Neuronal stem cell (in vitro differentiated cells): ENCODE measurements at regions not wholly inside any gene's neighbourhood (a gene's known extent, or its start where the extent isn't known, plus 50 kb on each side); places are given as distances from the start of the nearest gene placed in this dataset.

Source experiments
- DNase-seq: peaks from one replicate; pipeline ENCODE4 v3.0.0-alpha.2; 2013; ENCODE audit warnings: low spot score
- H2AFZ ChIP-seq: one replicate; pipeline ENCODE4 v1.6.1; 2013; ENCODE audit warnings: mild to moderate bottlenecking, low read length, inconsistent platforms
- H2AK5ac ChIP-seq: 2 replicates; pipeline ENCODE4 v1.6.1; 2013; ENCODE audit warnings: low read depth, mild to moderate bottlenecking, inconsistent platforms, low read length, moderate library complexity, mixed read lengths
- H2BK120ac ChIP-seq: 2 replicates; pipeline ENCODE4 v1.6.1; 2013; ENCODE audit warnings: low read depth, mild to moderate bottlenecking, inconsistent platforms, low read length, moderate library complexity, mixed read lengths
- H2BK12ac ChIP-seq: one replicate; pipeline ENCODE4 v1.6.1; 2013; ENCODE audit warnings: low read length, inconsistent platforms
- H2BK15ac ChIP-seq: 2 replicates; pipeline ENCODE4 v1.6.1; 2013; ENCODE audit warnings: mild to moderate bottlenecking, low read length, inconsistent platforms, mixed read lengths
- H2BK5ac ChIP-seq: one replicate; pipeline ENCODE4 v1.6.1; 2013; ENCODE audit warnings: inconsistent platforms, mild to moderate bottlenecking, low read length, moderate library complexity
- H3K14ac ChIP-seq: one replicate; pipeline ENCODE4 v1.6.1; 2013; ENCODE audit warnings: low read length, inconsistent platforms
- H3K18ac ChIP-seq: 2 replicates; pipeline ENCODE4 v1.6.1; 2013; ENCODE audit warnings: low read length, inconsistent platforms
- H3K23ac ChIP-seq: 2 replicates; pipeline ENCODE4 v1.6.1; 2013; ENCODE audit warnings: low read depth, mild to moderate bottlenecking, mixed read lengths, low read length, inconsistent platforms; ENCODE audit not compliant: poor library complexity
- H3K27ac ChIP-seq: replicated peaks from 3 replicates; pipeline ENCODE4 v1.5.1; 2013; ENCODE audit warnings: low read length, inconsistent platforms
- H3K27me3 ChIP-seq, 3 experiments: 2 replicates each; pipeline ENCODE4 v1.6.1; 2013; ENCODE audit warnings: low read length in 3 of 3, mild to moderate bottlenecking in 2 of 3, inconsistent platforms in 1 of 3, low read depth in 1 of 3, mixed read lengths in 1 of 3, moderate library complexity in 1 of 3; ENCODE audit not compliant: control insufficient read depth in 3 of 3, insufficient read depth in 3 of 3
- H3K36me3 ChIP-seq, 2 donors: replicated peaks in 1 of 2; 2 replicates each; pipeline ENCODE4 v1.6.1; 2013; ENCODE audit warnings: low read length in 2 of 2; ENCODE audit not compliant: control insufficient read depth in 2 of 2, insufficient read depth in 2 of 2
- H3K4ac ChIP-seq: 2 replicates; pipeline ENCODE4 v1.6.1; 2013; ENCODE audit warnings: inconsistent platforms, mild to moderate bottlenecking, low read length, moderate library complexity
- H3K4me1 ChIP-seq, 2 donors: 1 replicate in 1 of 2; 2 replicates in 1 of 2; pipeline ENCODE4 v1.6.1; 2013; ENCODE audit warnings: low read length in 2 of 2, low read depth in 1 of 2; ENCODE audit not compliant: control insufficient read depth in 2 of 2, insufficient read depth in 1 of 2
- H3K4me2 ChIP-seq: one replicate; pipeline ENCODE4 v1.6.1; 2013; ENCODE audit warnings: mild to moderate bottlenecking, low read length, inconsistent platforms; ENCODE audit not compliant: insufficient read depth, poor library complexity, severe bottlenecking
- H3K4me3 ChIP-seq, 2 donors: 2 replicates each; pipeline ENCODE4 v1.5.1; 2013; ENCODE audit warnings: low read length in 2 of 2, mild to moderate bottlenecking in 2 of 2, inconsistent platforms in 1 of 2, moderate library complexity in 1 of 2
- H3K79me1 ChIP-seq: one replicate; pipeline ENCODE4 v1.6.1; 2013; ENCODE audit warnings: low read depth, mild to moderate bottlenecking, inconsistent platforms, low read length, moderate library complexity
- H3K9ac ChIP-seq: one replicate; pipeline ENCODE4 v1.6.1; 2013; ENCODE audit warnings: mild to moderate bottlenecking, low read depth, low read length, inconsistent platforms; ENCODE audit not compliant: poor library complexity
- H3K9me3 ChIP-seq, 2 donors: replicated peaks in 1 of 2; 2 replicates each; pipeline versions ENCODE3 to v1.6.1; 2013; ENCODE audit warnings: low read length in 2 of 2, mild to moderate bottlenecking in 2 of 2, inconsistent platforms in 1 of 2, low read depth in 1 of 2, mixed read lengths in 1 of 2, moderate library complexity in 1 of 2; ENCODE audit not compliant: control insufficient read depth in 2 of 2, insufficient read depth in 1 of 2
- H4K8ac ChIP-seq: one replicate; pipeline ENCODE4 v1.6.1; 2013; ENCODE audit warnings: low read depth, mild to moderate bottlenecking, inconsistent platforms, low read length, moderate library complexity
- H4K91ac ChIP-seq: one replicate; pipeline ENCODE4 v1.6.1; 2013; ENCODE audit warnings: low read length, low read depth, mild to moderate bottlenecking, inconsistent platforms; ENCODE audit not compliant: poor library complexity
- WGBS, 2 donors: extraction: QIAGEN DNeasy Blood & Tissue Kit; methylation state at CpG; one replicate each; pipeline ENCODE4 v1.1.7; 2013; ENCODE audit warnings: missing lambda C conversion rate in 2 of 2, mixed read lengths in 1 of 2; ENCODE audit not compliant: insufficient read length in 2 of 2, insufficient replicate concordance in 1 of 2; ENCODE audit errors: extremely low coverage in 2 of 2; 5-methylcytosine and 5-hydroxymethylcytosine counted together

- Histone ChIP-seq H2BK120ac (no peak overlapping the region), H3K79me1 (no peaks in the 10 kb centered on the region), H3K4ac (no peak overlapping the region), H3K14ac (no peak overlapping the region), H3K27ac (no peak overlapping the region), H2BK5ac (no peak overlapping the region), H3K18ac (no peak overlapping the region), H3K27me3 (no peaks in the 10 kb centered on the region), H4K8ac (no peak overlapping the region), H3K36me3 (no peaks in the 10 kb centered on the region), H3K4me1 (peaks cover under 1 to 9% of the 10 kb centered on the region in 2 donors), H3K9ac (no peak overlapping the region), H3K23ac (no peak overlapping the region), H2AK5ac (no peak overlapping the region), H4K91ac (no peak overlapping the region), H2BK12ac (peak overlapping the region; percentile 49), H3K4me2 (no peak overlapping the region), H3K9me3 (no peaks in the 10 kb centered on the region), H3K4me3 (no peak overlapping the region), H2BK15ac (no peak overlapping the region), H2AFZ (no peak overlapping the region)
- WGBS, 2 donors: no CpG with 5 or more reads among the region's 3 CpGs
- no peak for DNase-seq
These were observed 211.8 kb upstream of the CITED2 start for GRCh38 chr6:139586273-139586672.

GRCh38 chr6:139584599-139584998 is 210.2 kb upstream of the CITED2 start:
- Histone ChIP-seq H2AFZ (no peak overlapping the region), H2AK5ac (no peak overlapping the region), H3K9ac (no peak overlapping the region), H3K9me3 (no peaks in the 10 kb centered on the region), H3K18ac (no peak overlapping the region), H4K91ac (no peak overlapping the region), H4K8ac (no peak overlapping the region), H2BK120ac (no peak overlapping the region), H3K4ac (no peak overlapping the region), H3K36me3 (no peaks in the 10 kb centered on the region), H2BK5ac (no peak overlapping the region), H3K79me1 (no peaks in the 10 kb centered on the region), H3K4me1 (peaks cover 0 to 6% of the 10 kb centered on the region in 2 donors), H2BK12ac (no peak overlapping the region), H3K23ac (no peak overlapping the region), H3K4me3 (no peak overlapping the region), H3K27ac (no peak overlapping the region), H2BK15ac (no peak overlapping the region), H3K4me2 (no peak overlapping the region), H3K27me3 (no peaks in the 10 kb centered on the region), H3K14ac (no peak overlapping the region)
- WGBS, 2 donors: no CpG with 5 or more reads among the region's 1 CpG
- DNase-seq: no peak

GRCh38 chr6:139583420-139583819 is 209.0 kb upstream of the CITED2 start:
- no peak overlapping the region for H3K23ac ChIP-seq
- no peak overlapping the region for H3K4me2 ChIP-seq
- H2AFZ ChIP-seq: no peak overlapping the region
- no peak overlapping the region for H3K18ac ChIP-seq
- no peaks in the 10 kb centered on the region for H3K27me3 ChIP-seq
- H2BK5ac ChIP-seq: no peak overlapping the region
- H3K79me1 ChIP-seq: no peaks in the 10 kb centered on the region
- no peak overlapping the region for H2AK5ac ChIP-seq
- no peak overlapping the region for H3K27ac ChIP-seq
- no peak overlapping the region for H3K14ac ChIP-seq
- no peak for DNase-seq
- H2BK15ac ChIP-seq: no peak overlapping the region
- H3K9ac ChIP-seq: no peak overlapping the region
- WGBS, 2 donors: no CpG with 5 or more reads among the region's 3 CpGs
- no peak overlapping the region for H4K91ac ChIP-seq
- peaks cover 0 to 6% of the 10 kb centered on the region in 2 donors for H3K4me1 ChIP-seq
- no peak overlapping the region for H4K8ac ChIP-seq
- no peak overlapping the region for H3K4me3 ChIP-seq
- H2BK120ac ChIP-seq: no peak overlapping the region
- H3K36me3 ChIP-seq: no peaks in the 10 kb centered on the region
- no peaks in the 10 kb centered on the region for H3K9me3 ChIP-seq
- no peak overlapping the region for H3K4ac ChIP-seq
- no peak overlapping the region for H2BK12ac ChIP-seq

- H3K4me2 ChIP-seq: no peak overlapping the region
- no peaks in the 10 kb centered on the region for H3K36me3 ChIP-seq
- H3K18ac ChIP-seq: no peak overlapping the region
- no peak overlapping the region for H3K14ac ChIP-seq
- no peak overlapping the region for H4K91ac ChIP-seq
- no peak overlapping the region for H2BK120ac ChIP-seq
- H2BK12ac ChIP-seq: no peak overlapping the region
- H3K4me1 ChIP-seq: peaks cover 0 to 4% of the 10 kb centered on the region in 2 donors
- H2BK15ac ChIP-seq: no peak overlapping the region
- WGBS, 2 donors: no CpG with 5 or more reads among the region's 2 CpGs
- no peak overlapping the region for H2BK5ac ChIP-seq
- no peak overlapping the region for H3K9ac ChIP-seq
- no peak overlapping the region for H2AK5ac ChIP-seq
- DNase-seq: no peak
- H3K79me1 ChIP-seq: no peaks in the 10 kb centered on the region
- H2AFZ ChIP-seq: no peak overlapping the region
- no peak overlapping the region for H3K4ac ChIP-seq
- no peak overlapping the region for H3K27ac ChIP-seq
- H3K23ac ChIP-seq: no peak overlapping the region
- no peaks in the 10 kb centered on the region for H3K27me3 ChIP-seq
- no peak overlapping the region for H4K8ac ChIP-seq
- no peaks in the 10 kb centered on the region for H3K9me3 ChIP-seq
- no peak overlapping the region for H3K4me3 ChIP-seq
These were observed 208.5 kb upstream of the CITED2 start for GRCh38 chr6:139582956-139583355.
